GM12892 (cell line): ENCODE measurements at regions not wholly inside any gene's neighbourhood (a gene's known extent, or its start where the extent isn't known, plus 50 kb on each side); places are given as distances from the start of the nearest gene placed in this dataset.

Experiments
- POLR2A ChIP-seq: IDR thresholded peaks from 2 replicates; pipeline ENCODE4 v1.6.1; 2011; ENCODE audit warnings: low read depth, low read length, control low read depth
- POLR2AphosphoS5 ChIP-seq: IDR thresholded peaks from 2 replicates; pipeline ENCODE4 v1.6.1; 2011; ENCODE audit warnings: low read depth, low read length, control low read depth

GRCh38 chr9:80052830-80053229 lies 481.1 kb downstream of the TLE4 start:
- no peak for TF ChIP-seq POLR2A
- no peak for TF ChIP-seq POLR2AphosphoS5
